GM19468 (cell line): ENCODE measurements at regions not wholly inside any gene's neighbourhood (a gene's known extent, or its start where the extent isn't known, plus 50 kb on each side); places are given as distances from the start of the nearest gene placed in this dataset.

Experiments used
- ATAC-seq: cut with Tn5 transposase; IDR thresholded peaks from one replicate; pipeline ENCODE4 v1.9.1; 2021; ENCODE audit warnings: mild to moderate bottlenecking, moderate library complexity, moderate number of reproducible peaks; ENCODE audit not compliant: unreplicated experiment; ENCODE audit errors: extremely low read depth

- peak; percentile 79 for ATAC-seq
Observed at GRCh38 chr9:89781838-89782540, 177.2 kb downstream of the GADD45G start.

GRCh38 chr9:89786655-89787054, 181.8 kb downstream of the GADD45G start:
- ATAC-seq = no peak

DNA sequence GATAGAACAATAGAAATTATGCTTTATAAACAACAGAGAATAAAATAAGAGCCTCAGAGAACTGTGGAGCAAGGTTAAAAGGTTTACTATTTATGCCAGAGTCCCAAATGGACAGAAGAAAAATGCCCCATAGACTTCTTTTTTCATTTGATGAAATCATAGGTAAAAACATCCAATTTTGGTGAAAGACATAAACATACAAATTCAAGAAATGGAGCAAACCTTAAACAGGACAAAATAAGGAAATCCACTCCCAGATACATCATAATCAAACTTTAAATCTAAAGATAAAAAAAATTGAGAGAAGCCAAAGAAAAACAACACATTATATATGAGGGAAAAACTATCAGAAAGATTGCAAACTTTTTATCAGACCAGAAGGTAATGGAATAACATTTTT, 182.8 kb downstream of the GADD45G start:
- ATAC-seq = no peak

DNA sequence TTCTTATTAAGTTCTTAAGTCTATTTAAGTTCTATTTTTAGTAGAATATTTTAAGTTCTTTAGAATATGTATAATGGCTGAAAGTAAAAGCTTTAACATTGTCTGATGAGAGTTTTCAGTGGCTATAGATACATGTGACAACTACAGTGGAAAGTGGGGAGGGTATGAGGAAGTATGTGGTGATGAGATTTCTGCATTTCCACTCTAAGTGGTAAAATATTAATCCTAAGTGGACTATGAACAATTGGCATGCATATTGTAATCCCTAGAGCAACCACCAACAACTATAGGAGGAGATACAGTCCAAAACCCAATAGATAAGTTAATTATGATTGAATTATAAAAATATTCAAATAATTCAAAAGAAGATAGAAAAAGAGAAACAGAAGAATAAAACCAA, 183.6 kb downstream of the GADD45G start:
- no peak for ATAC-seq

DNA sequence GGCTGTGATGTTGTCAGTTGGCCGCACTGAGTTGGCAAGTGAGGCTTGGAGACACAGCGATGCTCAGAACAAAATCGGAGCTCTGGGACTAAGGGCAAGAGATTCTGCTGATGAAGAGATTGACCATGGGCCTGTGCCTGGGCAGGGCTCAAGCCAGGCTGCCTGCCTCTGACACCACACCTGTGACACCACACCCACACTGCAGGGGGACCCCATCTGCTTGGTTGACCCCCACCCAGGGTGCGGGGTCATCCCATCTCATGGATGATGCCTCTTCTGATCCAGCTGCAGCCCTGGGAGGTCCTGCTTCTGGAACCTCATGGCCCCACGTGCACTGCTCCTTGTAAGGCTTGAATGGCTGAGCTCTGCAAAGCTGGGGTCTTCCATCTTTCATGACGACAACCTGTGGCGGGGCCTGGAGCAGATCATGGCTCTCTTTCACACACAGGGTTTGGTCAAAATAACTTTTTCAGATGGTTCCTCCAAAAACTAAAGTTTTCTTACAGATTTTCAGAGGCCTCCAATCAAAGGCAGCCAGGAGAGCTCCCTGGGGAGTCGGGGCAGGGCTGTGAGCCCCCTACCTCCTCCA, 185.2 kb downstream of the GADD45G start:
- ATAC-seq = no peak

GRCh38 chr9:89790542-89791109, 185.8 kb downstream of the GADD45G start:
- no peak for ATAC-seq

- ATAC-seq = no peak
Observed at GRCh38 chr9:89791754-89792153, 186.9 kb downstream of the GADD45G start.

DNA sequence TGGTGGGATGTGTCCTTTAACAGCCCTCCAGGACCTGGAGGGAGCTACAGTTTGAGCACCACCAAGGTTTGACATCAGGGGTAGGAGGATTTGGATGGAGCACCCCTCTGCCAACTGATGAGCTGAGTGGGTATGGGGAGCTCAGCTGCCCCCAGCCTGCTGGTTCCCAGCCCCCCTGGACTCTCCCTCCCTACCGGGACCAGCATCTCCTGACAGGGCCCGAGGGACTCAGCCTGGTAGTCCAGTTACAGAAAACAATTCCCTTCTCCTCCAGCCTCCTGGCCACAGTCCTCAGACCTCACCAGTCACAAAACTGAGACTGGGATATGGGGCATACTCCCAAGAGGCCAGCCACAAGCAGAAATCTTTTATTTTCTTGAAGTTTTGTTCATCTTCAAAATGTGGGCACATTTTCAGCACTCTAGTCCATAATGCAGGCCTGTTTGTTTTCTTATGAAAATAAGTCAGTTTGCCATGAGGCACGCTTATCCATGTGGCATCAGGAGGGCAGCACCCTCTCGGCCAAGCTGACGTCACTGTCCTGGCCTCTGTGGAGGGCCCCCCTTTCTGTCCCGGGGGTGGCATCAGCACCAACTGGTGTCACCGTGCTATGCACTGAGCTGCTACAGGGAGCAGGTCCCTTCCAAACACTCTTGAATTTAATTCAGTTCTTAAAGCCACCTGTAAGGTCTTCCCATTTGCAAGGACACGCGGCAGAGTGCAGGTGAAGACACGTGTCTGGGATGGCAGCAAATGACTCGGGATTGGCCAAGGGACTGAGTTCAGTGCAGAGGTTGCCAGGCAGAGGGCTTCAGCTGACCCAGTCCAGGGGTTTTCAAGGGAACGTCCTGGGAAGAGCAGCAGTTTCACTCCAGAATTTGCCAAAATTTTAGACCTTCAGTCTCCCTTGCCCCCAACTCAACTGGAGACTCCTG, 187.6 kb downstream of the GADD45G start:
- ATAC-seq = no peak

GRCh38 chr9:89793124-89793495, 188.3 kb downstream of the GADD45G start:
- ATAC-seq = no peak

GRCh38 chr9:89793551-89793950, 188.7 kb downstream of the GADD45G start:
- ATAC-seq = no peak

GRCh38 chr9:89794918-89795317, 190.1 kb downstream of the GADD45G start:
- ATAC-seq = no peak

- no peak for ATAC-seq
Observed at GRCh38 chr9:89795538-89796195, 190.9 kb downstream of the GADD45G start.

- no peak for ATAC-seq
Observed at GRCh38 chr9:89796606-89797005, 191.8 kb downstream of the GADD45G start.

DNA sequence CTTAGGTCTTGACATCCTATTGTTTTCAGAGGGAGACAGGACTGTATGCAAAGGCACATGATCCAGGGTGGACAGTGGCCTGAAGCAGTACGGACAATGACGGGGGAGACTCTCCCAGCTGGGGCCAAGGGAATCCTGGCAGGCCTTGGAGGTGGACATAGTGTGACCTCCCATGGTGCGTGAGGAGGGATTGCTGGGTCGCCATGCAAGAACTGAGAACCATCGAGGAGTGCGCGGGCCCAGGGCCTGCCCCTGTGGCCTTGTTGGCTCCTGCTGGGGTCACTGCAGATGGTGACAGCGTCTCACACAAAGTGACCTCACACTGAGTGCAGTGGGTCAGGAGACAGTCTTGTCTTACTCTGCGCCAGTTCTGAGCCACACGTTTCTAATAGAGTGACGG, 192.4 kb downstream of the GADD45G start:
- ATAC-seq = no peak

GRCh38 chr9:89797937-89798455, 193.2 kb downstream of the GADD45G start:
- no peak for ATAC-seq

DNA sequence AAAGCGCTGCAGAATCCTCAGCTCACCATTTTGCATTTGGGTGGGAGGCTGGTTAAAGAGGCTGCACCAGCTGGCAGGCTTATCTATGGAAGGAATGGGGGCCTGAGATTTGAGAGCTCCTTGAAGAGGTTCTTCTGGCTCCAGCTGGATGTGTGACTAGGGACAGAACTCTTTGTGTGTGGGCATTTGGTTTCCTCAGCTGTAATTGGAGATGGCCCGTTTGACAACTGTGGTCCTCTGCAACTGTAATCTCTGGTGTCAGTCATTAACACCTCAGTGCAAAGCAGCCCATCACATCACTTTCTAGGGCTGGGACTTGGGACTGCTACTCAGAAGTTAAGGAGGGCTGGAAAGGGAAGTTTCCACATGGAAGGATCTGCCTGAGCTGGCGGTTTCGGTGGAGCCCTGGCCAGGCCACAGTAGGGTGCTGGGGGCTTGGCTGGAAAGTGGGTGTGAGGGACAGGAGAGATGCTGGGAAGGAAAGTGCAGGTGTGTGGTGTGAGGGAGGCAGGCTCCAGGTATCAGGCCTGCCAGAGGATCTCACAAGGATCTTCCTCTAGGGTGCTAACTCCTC, 193.8 kb downstream of the GADD45G start:
- ATAC-seq = no peak

GRCh38 chr9:89799221-89799620, 194.4 kb downstream of the GADD45G start:
- ATAC-seq = no peak

DNA sequence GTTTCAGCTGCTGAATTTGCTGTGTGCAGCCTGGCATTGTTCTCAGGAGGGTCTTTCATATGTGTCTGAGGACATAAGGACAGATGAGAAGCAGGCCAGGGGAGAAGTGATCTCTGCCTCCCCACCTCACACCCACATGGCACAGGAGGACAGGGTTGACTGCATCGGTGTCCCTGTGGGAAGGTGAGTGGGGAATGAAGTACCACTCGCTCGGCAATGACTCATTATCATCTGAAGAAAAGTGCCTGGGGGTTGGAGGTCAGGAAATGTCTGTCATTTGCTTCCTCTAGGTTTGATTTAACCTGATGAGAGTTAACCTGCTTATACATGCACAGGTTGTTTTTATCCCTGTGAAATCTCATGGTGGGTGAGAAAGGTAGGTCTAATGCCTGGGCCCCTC, 195.0 kb downstream of the GADD45G start:
- no peak for ATAC-seq

GRCh38 chr9:89801341-89801740, 196.5 kb downstream of the GADD45G start:
- ATAC-seq = no peak
